ENCODE measurements at regions not wholly inside any gene's neighbourhood (a gene's known extent, or its start where the extent isn't known, plus 50 kb on each side); places are given as distances from the start of the nearest gene placed in this dataset.

DNA sequence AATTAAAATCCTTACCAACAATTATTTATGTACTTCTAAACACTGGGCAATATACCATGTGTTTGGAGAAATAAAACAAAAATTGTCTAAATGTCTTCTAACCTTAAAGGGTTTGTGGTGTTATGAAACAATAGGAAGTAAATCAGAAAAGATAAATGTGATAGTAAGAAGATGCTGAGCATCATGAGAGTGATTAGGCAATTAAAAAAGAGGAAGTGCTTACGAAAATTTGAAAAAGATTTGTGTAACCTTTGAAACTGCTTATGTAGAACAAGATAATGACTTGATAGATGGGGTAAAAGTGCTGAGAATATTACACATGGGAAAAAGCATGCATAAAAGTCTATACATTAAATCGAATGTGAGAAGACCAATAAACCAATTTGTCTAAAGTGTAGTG, 573.4 kb upstream of the CNTNAP2 start:
- Histone ChIP-seq H4K20me1 (ENCODE audit: control insufficient read depth, insufficient read depth, low read depth, low read length) (no peaks in the 10 kb centered on the region), H3K79me2 (ENCODE audit: control insufficient read depth, low read length) (no peaks in the 10 kb centered on the region), H3K9me2 (replicated peaks; ENCODE audit: control insufficient read depth, low read length) (no peaks in the 10 kb centered on the region), H3K9me3 (ENCODE audit: control insufficient read depth, insufficient read depth, low read length) (no peaks in the 10 kb centered on the region), H3F3A (ENCODE audit: control insufficient read depth, insufficient read depth) (no peaks in the 10 kb centered on the region), H3K4me2 (ENCODE audit: low read length) (no peak overlapping the region), H3K27me3 (ENCODE audit: control insufficient read depth, low read length) (no peaks in the 10 kb centered on the region), H3K36me3 (ENCODE audit: control insufficient read depth, low read length) (no peaks in the 10 kb centered on the region), H3K4me1 (ENCODE audit: control insufficient read depth, low read length) (no peaks in the 10 kb centered on the region), H3K27ac (ENCODE audit: low read depth, low read length) (no peak overlapping the region), H3K4me3 (ENCODE audit: low read length) (no peak overlapping the region)
- no peak for TF ChIP-seq EZH2phosphoT487 (IDR thresholded peaks at IDR 0.05; ENCODE audit: borderline replicate concordance, low read length)

DNA sequence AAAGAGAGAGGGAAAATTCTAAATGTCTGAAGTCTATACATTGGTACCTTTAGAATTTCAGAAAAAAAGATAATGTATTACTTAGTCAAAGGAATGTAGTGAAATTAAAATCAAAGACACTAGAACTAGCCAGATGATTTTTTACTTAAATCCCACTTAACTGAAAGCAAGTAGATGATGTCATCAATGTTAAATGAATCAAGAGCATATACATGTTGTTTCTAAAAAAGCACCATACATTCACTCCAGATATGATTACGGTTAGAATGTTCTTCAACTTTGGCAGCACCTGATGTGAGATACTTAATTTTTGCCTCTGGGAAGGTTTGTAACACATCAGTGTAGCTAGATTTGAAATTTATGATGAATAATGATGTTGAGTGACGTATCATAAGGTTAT, 576.7 kb upstream of the CNTNAP2 start:
- H3K9me3 ChIP-seq (ENCODE audit: control insufficient read depth, insufficient read depth, low read length), result no peaks in the 10 kb centered on the region
- no peak for TF ChIP-seq EZH2phosphoT487 (IDR thresholded peaks at IDR 0.05; ENCODE audit: borderline replicate concordance, low read length)
- TF ChIP-seq, protein P1, sequence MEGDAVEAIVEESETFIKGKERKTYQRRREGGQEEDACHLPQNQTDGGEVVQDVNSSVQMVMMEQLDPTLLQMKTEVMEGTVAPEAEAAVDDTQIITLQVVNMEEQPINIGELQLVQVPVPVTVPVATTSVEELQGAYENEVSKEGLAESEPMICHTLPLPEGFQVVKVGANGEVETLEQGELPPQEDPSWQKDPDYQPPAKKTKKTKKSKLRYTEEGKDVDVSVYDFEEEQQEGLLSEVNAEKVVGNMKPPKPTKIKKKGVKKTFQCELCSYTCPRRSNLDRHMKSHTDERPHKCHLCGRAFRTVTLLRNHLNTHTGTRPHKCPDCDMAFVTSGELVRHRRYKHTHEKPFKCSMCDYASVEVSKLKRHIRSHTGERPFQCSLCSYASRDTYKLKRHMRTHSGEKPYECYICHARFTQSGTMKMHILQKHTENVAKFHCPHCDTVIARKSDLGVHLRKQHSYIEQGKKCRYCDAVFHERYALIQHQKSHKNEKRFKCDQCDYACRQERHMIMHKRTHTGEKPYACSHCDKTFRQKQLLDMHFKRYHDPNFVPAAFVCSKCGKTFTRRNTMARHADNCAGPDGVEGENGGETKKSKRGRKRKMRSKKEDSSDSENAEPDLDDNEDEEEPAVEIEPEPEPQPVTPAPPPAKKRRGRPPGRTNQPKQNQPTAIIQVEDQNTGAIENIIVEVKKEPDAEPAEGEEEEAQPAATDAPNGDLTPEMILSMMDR (IDR thresholded peaks at IDR 0.05; ENCODE audit: low read depth, low read length, poor library complexity, severe bottlenecking), result no peak
- no peak overlapping the region for H3K4me2 ChIP-seq (ENCODE audit: low read length)
- H3K4me3 ChIP-seq (ENCODE audit: low read length), result no peak overlapping the region
- H3K9me2 ChIP-seq (replicated peaks; ENCODE audit: control insufficient read depth, low read length), result no peaks in the 10 kb centered on the region
- no peaks in the 10 kb centered on the region for H3K4me1 ChIP-seq (ENCODE audit: control insufficient read depth, low read length)
- H4K20me1 ChIP-seq (ENCODE audit: control insufficient read depth, insufficient read depth, low read depth, low read length), result no peaks in the 10 kb centered on the region
- H3K27ac ChIP-seq (ENCODE audit: low read depth, low read length), result no peak overlapping the region
- H3K79me2 ChIP-seq (ENCODE audit: control insufficient read depth, low read length), result no peaks in the 10 kb centered on the region
- no peaks in the 10 kb centered on the region for H3K27me3 ChIP-seq (ENCODE audit: control insufficient read depth, low read length)
- H3F3A ChIP-seq (ENCODE audit: control insufficient read depth, insufficient read depth), result no peaks in the 10 kb centered on the region
- no peaks in the 10 kb centered on the region for H3K36me3 ChIP-seq (ENCODE audit: control insufficient read depth, low read length)

DNA sequence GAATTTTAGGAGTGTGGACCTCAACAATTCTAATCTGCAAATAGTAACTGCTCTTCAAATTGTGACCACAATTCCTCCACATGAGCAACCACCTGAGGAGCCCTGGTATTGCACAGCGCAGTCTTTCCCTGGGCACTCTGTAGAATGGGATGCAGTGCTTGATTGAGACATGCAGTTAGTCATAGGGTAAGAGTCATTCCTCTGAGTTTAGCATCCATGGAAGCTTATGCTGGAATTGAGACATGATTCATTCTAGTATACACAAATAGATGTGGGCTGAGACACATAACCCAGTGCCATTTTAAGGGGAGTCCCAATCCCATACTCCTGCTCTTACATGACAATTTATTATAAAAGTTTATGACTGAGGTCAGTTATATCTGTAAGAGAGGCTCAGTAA, 582.3 kb upstream of the CNTNAP2 start:
- TF ChIP-seq, protein P1 (IDR thresholded peaks at IDR 0.05; ENCODE audit: low read depth, low read length, poor library complexity, severe bottlenecking), result no peak
- Histone ChIP-seq H3K4me3 (ENCODE audit: low read length) (no peak overlapping the region), H3K27ac (ENCODE audit: low read depth, low read length) (no peak overlapping the region), H3K4me1 (ENCODE audit: control insufficient read depth, low read length) (no peaks in the 10 kb centered on the region), H3K79me2 (ENCODE audit: control insufficient read depth, low read length) (no peaks in the 10 kb centered on the region), H3K27me3 (ENCODE audit: control insufficient read depth, low read length) (no peaks in the 10 kb centered on the region), H3K36me3 (ENCODE audit: control insufficient read depth, low read length) (no peaks in the 10 kb centered on the region), H4K20me1 (ENCODE audit: control insufficient read depth, insufficient read depth, low read depth, low read length) (no peaks in the 10 kb centered on the region), H3K4me2 (ENCODE audit: low read length) (no peak overlapping the region), H3K9me3 (ENCODE audit: control insufficient read depth, insufficient read depth, low read length) (peaks cover 3% of the 10 kb centered on the region; the same call in 1 of the 2 replicates), H3K9me2 (replicated peaks; ENCODE audit: control insufficient read depth, low read length) (no peaks in the 10 kb centered on the region), H3F3A (ENCODE audit: control insufficient read depth, insufficient read depth) (no peaks in the 10 kb centered on the region)

DNA sequence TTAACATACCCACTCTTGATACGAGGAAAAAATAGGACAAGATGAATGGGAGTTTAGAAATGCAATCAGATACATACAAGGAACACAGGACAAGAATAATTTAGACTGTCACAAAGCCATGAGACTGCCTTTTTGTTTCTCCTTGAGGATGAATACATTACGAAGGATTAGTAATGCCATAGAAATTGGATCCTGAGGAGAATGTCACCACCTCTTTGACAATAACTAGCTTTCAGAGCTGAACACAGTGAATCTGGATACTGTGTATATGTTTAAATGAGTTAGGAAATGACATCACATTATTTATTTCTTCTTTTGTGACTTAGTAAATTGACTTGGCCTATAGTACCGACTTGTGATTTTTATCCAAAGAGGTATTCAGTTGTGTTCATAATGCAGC, 596.3 kb upstream of the CNTNAP2 start:
- Histone ChIP-seq H3K79me2 (ENCODE audit: control insufficient read depth, low read length) (no peaks in the 10 kb centered on the region), H3K4me3 (ENCODE audit: low read length) (no peak overlapping the region), H3K9me3 (ENCODE audit: control insufficient read depth, insufficient read depth, low read length) (no peaks in the 10 kb centered on the region), H3K27ac (ENCODE audit: low read depth, low read length) (no peak overlapping the region), H3F3A (ENCODE audit: control insufficient read depth, insufficient read depth) (no peaks in the 10 kb centered on the region), H3K4me1 (ENCODE audit: control insufficient read depth, low read length) (no peaks in the 10 kb centered on the region), H3K4me2 (ENCODE audit: low read length) (no peak overlapping the region), H4K20me1 (ENCODE audit: control insufficient read depth, insufficient read depth, low read depth, low read length) (no peaks in the 10 kb centered on the region), H3K27me3 (ENCODE audit: control insufficient read depth, low read length) (no peaks in the 10 kb centered on the region), H3K36me3 (ENCODE audit: control insufficient read depth, low read length) (no peaks in the 10 kb centered on the region), H3K9me2 (replicated peaks; ENCODE audit: control insufficient read depth, low read length) (no peaks in the 10 kb centered on the region)
- no peak for TF ChIP-seq EZH2phosphoT487 (IDR thresholded peaks at IDR 0.05; ENCODE audit: borderline replicate concordance, low read length)
- TF ChIP-seq, protein P1 (IDR thresholded peaks at IDR 0.05; ENCODE audit: low read depth, low read length, poor library complexity, severe bottlenecking), result no peak
